SK-N-SH treated with all-trans-retinoic acid at 6 μM for 48 hours (cell line): ENCODE measurements at regions not wholly inside any gene's neighbourhood (a gene's known extent, or its start where the extent isn't known, plus 50 kb on each side); places are given as distances from the start of the nearest gene placed in this dataset.

Source experiments
- CSDC2 ChIP-seq: fragments of 250-450 bp; sonication (Bioruptor Pico); IDR thresholded peaks from 2 replicates; pipeline ENCODE4 v1.5.0; 2020; ENCODE audit warnings: mild to moderate bottlenecking, moderate library complexity
- ZC3H10 ChIP-seq: fragments of 250-450 bp; sonication (Bioruptor Pico); IDR thresholded peaks from 2 replicates; pipeline ENCODE4 v1.5.1; 2021; ENCODE audit warnings: mild to moderate bottlenecking, moderate library complexity

- no peak for TF ChIP-seq ZC3H10 (CRISPR knock-in tag)
- no peak for TF ChIP-seq CSDC2
These were observed 625.3 kb upstream of the PCDH7 start for GRCh38 chr4:30094887-30095286.
